Tibial nerve (tissue), 4 donors: ENCODE measurements at regions not wholly inside any gene's neighbourhood (a gene's known extent, or its start where the extent isn't known, plus 50 kb on each side); places are given as distances from the start of the nearest gene placed in this dataset.
A peak's percentile ranks its signal among the peaks of the same experiment; 100 is the strongest.

ENCODE experiments used
- DNase-seq, 2 donors: peaks; one replicate each; pipeline ENCODE4 v3.0.0-alpha.2; 2019; ENCODE audit warnings: low spot score in 2 of 2
- H3K27ac ChIP-seq, 4 donors: fragments of 200-600 bp; sonication (generic) in 3 of 4; one replicate each; pipeline ENCODE4 v1.5.1; 2017 to 2019; ENCODE audit warnings: mild to moderate bottlenecking in 1 of 4
- H3K27me3 ChIP-seq, 2 donors: fragments of 200-600 bp; sonication (generic) in 1 of 2; one replicate each; pipeline versions ENCODE4 v1.5.1 to v1.6.0; 2017 to 2019
- H3K36me3 ChIP-seq, 3 donors: fragments of 200-600 bp; sonication (generic); one replicate each; pipeline ENCODE4 v1.5.1; 2018 to 2019
- H3K4me1 ChIP-seq, 4 donors: fragments of 200-600 bp; sonication (generic) in 3 of 4; one replicate each; pipeline ENCODE4 v1.5.1; 2017 to 2019
- H3K4me3 ChIP-seq, 4 donors: fragments of 200-600 bp; sonication (generic) in 3 of 4; one replicate each; pipeline ENCODE4 v1.5.1; 2017 to 2019; ENCODE audit warnings: mild to moderate bottlenecking in 1 of 4, moderate library complexity in 1 of 4
- H3K9me3 ChIP-seq, 4 donors: fragments of 200-600 bp; sonication (generic) in 3 of 4; one replicate each; pipeline ENCODE4 v1.5.1; 2017 to 2019
- CTCF ChIP-seq, 5 experiments: fragments of 200-600 bp in 3 of 5; fragments of 450-650 bp in 2 of 5; sonication (generic) in 3 of 5; IDR thresholded peaks; one replicate each; pipeline ENCODE4 v1.5.1; 2016 to 2019; ENCODE audit warnings: antibody characterized with exemption in 5 of 5, mild to moderate bottlenecking in 3 of 5, moderate library complexity in 2 of 5
- EP300 ChIP-seq, 2 donors: sonication (generic); formaldehyde crosslinking; IDR thresholded peaks; one replicate each; pipeline ENCODE4 v1.6.1; 2017; ENCODE audit warnings: antibody characterized with exemption in 2 of 2, mild to moderate bottlenecking in 1 of 2
- POLR2A ChIP-seq, 2 donors: fragments of 450-650 bp; IDR thresholded peaks; one replicate each; pipeline ENCODE4 v1.6.1; 2017; ENCODE audit warnings: antibody characterized with exemption in 2 of 2, mild to moderate bottlenecking in 2 of 2, moderate library complexity in 2 of 2
- WGBS, 2 donors: methylation state at CpG; one replicate each; pipeline ENCODE4 v1.1.5; 2018; 5-methylcytosine and 5-hydroxymethylcytosine counted together

GRCh38 chr12:105461944-105462762, 131.7 kb downstream of the C12orf75 start:
- Histone ChIP-seq H3K36me3 (no peaks in the 10 kb centered on the region), H3K4me3 (no peak overlapping the region), H3K9me3 (peaks cover 0 to 7% (median 0%) of the 10 kb centered on the region in 4 donors), H3K4me1 (peaks cover 0 to 10% (median 0%) of the 10 kb centered on the region in 4 donors), H3K27me3 (no peaks in the 10 kb centered on the region), H3K27ac (no peak overlapping the region)
- DNase-seq, result no peak
- WGBS, 2 donors, result 85% methylated on average over 7 of the region's 7 CpGs
- TF ChIP-seq EP300 (IDR thresholded peaks at IDR 0.05), result no peak
- TF ChIP-seq CTCF (IDR thresholded peaks at IDR 0.05), result no peak
- TF ChIP-seq POLR2A (IDR thresholded peaks at IDR 0.05), result no peak

DNA sequence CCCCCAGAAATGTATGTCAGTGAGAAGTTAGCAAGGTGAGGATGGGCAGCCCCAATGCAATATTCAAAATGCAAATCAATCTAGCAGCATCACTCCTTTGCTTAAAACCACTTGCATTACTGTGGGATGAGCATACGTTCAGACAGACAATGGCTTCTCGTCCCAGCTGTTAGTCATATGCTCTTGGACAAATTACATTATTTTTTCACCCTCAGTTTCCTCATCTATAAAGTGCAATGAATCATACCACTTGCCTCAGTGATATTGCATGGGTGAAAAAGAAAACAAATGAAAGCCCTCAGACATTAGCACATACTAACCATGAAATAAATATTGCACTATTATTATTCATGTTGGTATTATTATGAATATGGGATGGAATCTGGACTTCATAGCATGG, 132.3 kb downstream of the C12orf75 start:
- no peak overlapping the region for H3K4me3 ChIP-seq
- no peak for DNase-seq
- H3K9me3 ChIP-seq, result peaks cover 0 to 7% (median 0%) of the 10 kb centered on the region in 4 donors
- WGBS, 2 donors, result 84 to 93% methylated on average over 2 of the region's 2 CpGs
- H3K4me1 ChIP-seq, result peaks cover 0 to 10% (median 0%) of the 10 kb centered on the region in 4 donors
- no peaks in the 10 kb centered on the region for H3K36me3 ChIP-seq
- H3K27me3 ChIP-seq, result no peaks in the 10 kb centered on the region
- no peak overlapping the region for H3K27ac ChIP-seq
- TF ChIP-seq POLR2A (IDR thresholded peaks at IDR 0.05), result no peak
- no peak for TF ChIP-seq CTCF (IDR thresholded peaks at IDR 0.05)
- TF ChIP-seq EP300 (IDR thresholded peaks at IDR 0.05), result no peak

- TF ChIP-seq POLR2A (IDR thresholded peaks at IDR 0.05) (no peak), EP300 (IDR thresholded peaks at IDR 0.05) (no peak), CTCF (IDR thresholded peaks at IDR 0.05) (no peak)
- 48 to 64% methylated on average over 3 of the region's 3 CpGs for WGBS, 2 donors
- H3K27ac ChIP-seq, result no peak overlapping the region
- H3K4me3 ChIP-seq, result no peak overlapping the region
- H3K9me3 ChIP-seq, result no peaks in the 10 kb centered on the region
- H3K27me3 ChIP-seq, result no peaks in the 10 kb centered on the region
- no peaks in the 10 kb centered on the region for H3K36me3 ChIP-seq
- peaks cover 0 to 10% (median 0%) of the 10 kb centered on the region in 4 donors for H3K4me1 ChIP-seq
- no peak for DNase-seq
Observed at GRCh38 chr12:105464406-105464805, 133.9 kb downstream of the C12orf75 start.

GRCh38 chr12:105466231-105466900, 135.9 kb downstream of the C12orf75 start:
- Histone ChIP-seq H3K27ac (peak overlapping the region in 1 of 4 donors; percentile 54), H3K36me3 (no peaks in the 10 kb centered on the region), H3K4me3 (no peak overlapping the region), H3K4me1 (no peaks in the 10 kb centered on the region), H3K27me3 (no peaks in the 10 kb centered on the region), H3K9me3 (no peaks in the 10 kb centered on the region)
- no peak for DNase-seq
- TF ChIP-seq CTCF (IDR thresholded peaks at IDR 0.05) (no peak), POLR2A (IDR thresholded peaks at IDR 0.05) (no peak)
- WGBS, 2 donors, result 57 to 59% methylated on average over 5 of the region's 5 CpGs
